Parathyroid adenoma (tissue), 2 donors: ENCODE measurements at regions not wholly inside any gene's neighbourhood (a gene's known extent, or its start where the extent isn't known, plus 50 kb on each side); places are given as distances from the start of the nearest gene placed in this dataset.

ENCODE experiments used
- H2AFZ ChIP-seq: fragments of 300-600 bp; sonication (generic); one replicate; pipeline ENCODE4 v1.7.0; 2017; ENCODE audit warnings: antibody characterized with exemption, mild to moderate bottlenecking
- H3K27ac ChIP-seq: fragments of 300-600 bp; sonication (generic); one replicate; pipeline ENCODE4 v1.7.0; 2017
- H3K27me3 ChIP-seq: fragments of 300-600 bp; sonication (generic); one replicate; pipeline ENCODE4 v1.7.0; 2017; ENCODE audit warnings: low read length; ENCODE audit not compliant: control insufficient read depth, insufficient read depth
- H3K36me3 ChIP-seq: fragments of 300-600 bp; sonication (generic); one replicate; pipeline ENCODE4 v1.7.0; 2017; ENCODE audit warnings: low read length; ENCODE audit not compliant: control insufficient read depth, insufficient read depth
- H3K4me1 ChIP-seq: fragments of 300-600 bp; sonication (generic); one replicate; pipeline ENCODE4 v1.7.0; 2017; ENCODE audit warnings: control low read depth
- H3K4me2 ChIP-seq: fragments of 300-600 bp; sonication (generic); one replicate; pipeline ENCODE4 v1.7.0; 2017; ENCODE audit warnings: low read length
- H3K4me3 ChIP-seq: fragments of 300-600 bp; sonication (generic); one replicate; pipeline ENCODE4 v1.7.0; 2017; ENCODE audit warnings: low read depth, low read length
- H3K79me2 ChIP-seq: fragments of 300-600 bp; sonication (generic); one replicate; pipeline ENCODE4 v1.7.0; 2017; ENCODE audit warnings: control low read depth
- H3K9ac ChIP-seq: fragments of 300-600 bp; sonication (generic); one replicate; pipeline ENCODE4 v1.7.0; 2017; ENCODE audit warnings: mild to moderate bottlenecking
- H3K9me3 ChIP-seq: fragments of 300-600 bp; sonication (generic); one replicate; pipeline ENCODE4 v1.7.0; 2017; ENCODE audit warnings: low read length; ENCODE audit not compliant: control insufficient read depth
- TF ChIP-seq, protein P1 (sequence below): fragments of 300-600 bp; sonication (generic); IDR thresholded peaks from one replicate; pipeline ENCODE4 v1.7.0; 2017; ENCODE audit warnings: antibody characterized with exemption, mild to moderate bottlenecking
- donor health status: primary hyperparathyroidism.

DNA sequence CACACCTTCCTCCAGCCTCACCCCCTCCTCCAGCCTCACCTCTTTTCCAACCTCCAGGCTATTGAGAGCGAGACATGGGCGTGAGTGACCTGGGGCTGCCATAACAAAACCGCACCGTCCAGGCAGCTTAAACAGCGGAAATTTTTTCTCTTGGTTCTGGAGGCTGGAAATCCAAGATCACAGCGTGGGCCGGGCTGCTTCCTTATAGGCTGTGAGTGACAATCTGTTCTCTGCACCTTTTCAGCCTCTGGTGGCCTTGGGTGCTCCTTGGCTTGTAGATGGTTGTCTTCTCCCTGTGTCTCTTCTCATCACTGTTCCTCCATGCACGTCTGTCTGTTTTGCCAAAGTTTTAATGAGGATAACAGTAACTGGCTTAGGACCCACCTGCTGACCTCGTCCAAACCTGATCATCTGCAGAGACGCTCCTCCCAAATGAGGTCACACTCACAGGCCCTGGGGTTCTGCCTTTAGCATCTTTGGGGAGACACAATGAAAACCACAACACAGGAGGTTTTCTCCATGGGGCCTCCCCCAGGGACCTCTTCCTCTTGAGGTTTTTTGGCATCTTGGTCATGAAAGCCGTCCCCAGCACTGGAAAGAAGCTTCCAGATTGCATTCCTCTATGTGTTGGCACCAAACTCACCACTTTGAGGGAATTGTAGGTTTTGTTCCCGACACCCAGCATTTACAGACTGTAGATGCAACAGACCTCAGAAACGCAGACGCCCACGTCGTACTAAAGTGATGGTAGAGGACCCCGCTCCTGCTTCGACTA, 878.1 kb downstream of the BRD1 start:
- H3K9me3 ChIP-seq, result no peaks in the 10 kb centered on the region
- no peaks in the 10 kb centered on the region for H3K4me1 ChIP-seq
- no peak overlapping the region for H2AFZ ChIP-seq
- TF ChIP-seq, protein P1, sequence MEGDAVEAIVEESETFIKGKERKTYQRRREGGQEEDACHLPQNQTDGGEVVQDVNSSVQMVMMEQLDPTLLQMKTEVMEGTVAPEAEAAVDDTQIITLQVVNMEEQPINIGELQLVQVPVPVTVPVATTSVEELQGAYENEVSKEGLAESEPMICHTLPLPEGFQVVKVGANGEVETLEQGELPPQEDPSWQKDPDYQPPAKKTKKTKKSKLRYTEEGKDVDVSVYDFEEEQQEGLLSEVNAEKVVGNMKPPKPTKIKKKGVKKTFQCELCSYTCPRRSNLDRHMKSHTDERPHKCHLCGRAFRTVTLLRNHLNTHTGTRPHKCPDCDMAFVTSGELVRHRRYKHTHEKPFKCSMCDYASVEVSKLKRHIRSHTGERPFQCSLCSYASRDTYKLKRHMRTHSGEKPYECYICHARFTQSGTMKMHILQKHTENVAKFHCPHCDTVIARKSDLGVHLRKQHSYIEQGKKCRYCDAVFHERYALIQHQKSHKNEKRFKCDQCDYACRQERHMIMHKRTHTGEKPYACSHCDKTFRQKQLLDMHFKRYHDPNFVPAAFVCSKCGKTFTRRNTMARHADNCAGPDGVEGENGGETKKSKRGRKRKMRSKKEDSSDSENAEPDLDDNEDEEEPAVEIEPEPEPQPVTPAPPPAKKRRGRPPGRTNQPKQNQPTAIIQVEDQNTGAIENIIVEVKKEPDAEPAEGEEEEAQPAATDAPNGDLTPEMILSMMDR, result no peak
- no peak overlapping the region for H3K9ac ChIP-seq
- H3K4me2 ChIP-seq, result no peak overlapping the region
- no peaks in the 10 kb centered on the region for H3K36me3 ChIP-seq
- no peak overlapping the region for H3K4me3 ChIP-seq
- H3K27me3 ChIP-seq, result no peaks in the 10 kb centered on the region
- no peak overlapping the region for H3K27ac ChIP-seq
- no peaks in the 10 kb centered on the region for H3K79me2 ChIP-seq

DNA sequence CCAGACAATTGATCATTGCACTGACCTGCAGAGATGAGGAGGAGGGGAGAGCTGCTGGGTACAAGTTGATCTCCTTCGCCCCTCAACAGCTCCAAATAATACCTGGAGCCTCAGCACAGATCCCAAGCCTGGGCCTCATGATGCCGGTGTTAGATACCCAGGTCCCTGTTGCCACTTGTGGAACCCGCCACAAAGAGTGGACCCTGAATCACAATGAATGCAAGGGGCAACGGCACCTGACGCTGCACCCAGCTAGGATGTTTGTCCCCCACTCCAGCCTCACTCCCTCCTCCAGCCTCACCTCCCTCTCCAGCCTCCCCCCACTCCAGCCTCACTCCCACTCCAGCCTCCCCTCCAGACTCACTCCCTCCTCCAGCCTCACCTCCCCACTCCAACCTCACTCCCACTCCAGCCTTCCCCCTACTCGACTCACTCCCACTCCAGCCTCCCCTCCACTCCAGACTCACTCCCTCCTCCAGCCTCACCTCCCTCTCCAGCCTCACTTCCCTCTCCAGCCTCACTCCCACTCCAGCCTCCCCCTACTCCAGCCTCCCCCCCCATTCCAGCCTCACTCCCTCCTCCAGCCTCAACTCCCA, 879.0 kb downstream of the BRD1 start:
- Histone ChIP-seq H2AFZ (no peak overlapping the region), H3K9me3 (no peaks in the 10 kb centered on the region), H3K4me1 (no peaks in the 10 kb centered on the region), H3K4me3 (no peak overlapping the region), H3K79me2 (no peaks in the 10 kb centered on the region), H3K27ac (no peak overlapping the region), H3K4me2 (no peak overlapping the region), H3K36me3 (no peaks in the 10 kb centered on the region), H3K27me3 (no peaks in the 10 kb centered on the region), H3K9ac (no peak overlapping the region)
- TF ChIP-seq, protein P1, result no peak

DNA sequence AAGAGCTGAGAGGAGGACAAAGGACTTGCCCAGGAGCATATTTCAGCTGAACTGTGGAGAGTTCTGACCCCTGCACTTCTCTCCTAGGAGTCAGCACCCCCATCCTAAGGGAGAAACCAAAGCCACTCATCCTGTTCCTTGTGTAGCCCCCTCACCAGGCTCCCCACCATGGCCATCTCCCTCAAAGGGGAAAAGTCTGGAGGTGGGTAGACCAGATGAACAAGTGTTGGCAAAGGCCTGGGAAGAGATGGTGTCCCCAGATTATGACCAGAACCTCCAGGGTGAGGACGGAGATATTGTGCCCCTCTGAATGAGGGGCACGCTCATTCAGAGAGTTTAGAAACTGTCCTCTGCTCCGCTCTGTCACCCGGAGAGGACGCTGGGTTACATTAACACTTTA, 880.0 kb downstream of the BRD1 start:
- no peaks in the 10 kb centered on the region for H3K79me2 ChIP-seq

DNA sequence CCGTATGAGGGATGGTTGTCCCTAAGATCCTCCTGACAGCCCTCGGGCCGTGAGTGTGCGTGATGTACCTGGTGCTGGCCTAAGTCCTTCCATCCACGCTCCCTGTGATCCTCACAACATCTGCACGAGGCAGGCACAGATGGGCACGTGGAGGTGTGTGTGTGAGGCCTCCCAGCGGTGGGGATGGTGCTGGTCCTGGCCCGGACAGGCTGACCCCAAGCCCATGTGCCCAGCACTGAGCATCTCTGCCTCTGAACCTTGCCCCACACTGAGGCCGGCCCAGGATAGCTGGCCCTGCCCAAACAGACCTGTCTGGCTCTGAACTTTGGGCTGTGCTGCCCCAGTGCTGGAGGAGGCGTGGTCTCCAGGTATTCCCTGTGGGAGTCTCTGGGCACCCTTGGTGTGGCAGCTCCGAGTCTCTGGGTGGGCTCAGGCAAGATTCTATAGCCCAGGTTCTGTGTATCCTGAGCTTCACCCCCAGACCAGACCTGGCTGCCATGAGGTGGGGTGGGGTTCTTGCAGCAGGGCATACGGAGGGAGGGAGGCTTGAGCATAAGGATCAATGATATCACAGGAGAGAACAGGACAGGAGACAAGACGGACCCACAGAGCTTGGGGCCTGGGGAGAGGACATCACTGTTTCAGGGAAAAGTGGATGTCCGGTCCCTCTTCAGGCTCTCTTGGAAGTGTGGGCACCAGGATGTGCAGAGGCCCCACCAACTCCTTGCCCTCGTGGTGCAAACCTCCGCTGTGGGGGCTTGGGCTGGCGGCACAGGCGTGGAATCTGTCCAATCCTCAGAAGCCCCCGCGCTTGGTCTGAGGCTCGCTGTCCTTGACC, 881.8 kb downstream of the BRD1 start:
- Histone ChIP-seq H3K36me3 (no peaks in the 10 kb centered on the region), H3K4me2 (no peak overlapping the region), H3K27me3 (no peaks in the 10 kb centered on the region), H2AFZ (no peak overlapping the region), H3K79me2 (no peaks in the 10 kb centered on the region), H3K4me3 (no peak overlapping the region), H3K9ac (no peak overlapping the region), H3K9me3 (no peaks in the 10 kb centered on the region), H3K27ac (no peak overlapping the region), H3K4me1 (no peaks in the 10 kb centered on the region)
- TF ChIP-seq, protein P1, result no peak

More for the DNA sequence above, 880.0 kb downstream of the BRD1 start:
- Histone ChIP-seq H3K4me1 (no peaks in the 10 kb centered on the region), H3K4me2 (no peak overlapping the region), H3K36me3 (no peaks in the 10 kb centered on the region), H3K4me3 (no peak overlapping the region), H3K27me3 (no peaks in the 10 kb centered on the region), H3K9ac (no peak overlapping the region), H3K9me3 (no peaks in the 10 kb centered on the region), H2AFZ (no peak overlapping the region), H3K27ac (no peak overlapping the region)
- TF ChIP-seq, protein P1, result no peak
